ENCODE measurements at regions not wholly inside any gene's neighbourhood (a gene's known extent, or its start where the extent isn't known, plus 50 kb on each side); places are given as distances from the start of the nearest gene placed in this dataset.

DNA sequence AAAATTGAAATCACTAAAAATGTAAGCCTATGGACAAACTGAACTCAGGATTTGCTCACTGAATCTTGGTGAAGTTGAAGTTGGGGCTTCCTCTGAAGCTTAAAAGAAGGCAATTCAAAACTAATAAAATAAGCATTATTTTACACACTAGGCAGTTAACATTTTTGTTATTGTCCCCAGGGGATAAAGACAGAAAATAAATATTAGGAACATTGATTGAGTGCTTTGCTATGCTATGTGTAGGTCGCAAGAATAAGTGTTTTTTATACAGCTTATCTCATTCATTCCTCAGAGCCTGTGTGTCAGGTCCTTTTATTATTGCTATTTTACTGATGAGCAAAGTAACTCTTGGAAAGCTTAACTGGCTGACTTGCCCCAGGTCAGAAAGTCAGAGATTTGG is 82.2 kb downstream of the ZNF608 start:
- DNase-seq (ENCODE audit: low spot score) = no peak

DNA sequence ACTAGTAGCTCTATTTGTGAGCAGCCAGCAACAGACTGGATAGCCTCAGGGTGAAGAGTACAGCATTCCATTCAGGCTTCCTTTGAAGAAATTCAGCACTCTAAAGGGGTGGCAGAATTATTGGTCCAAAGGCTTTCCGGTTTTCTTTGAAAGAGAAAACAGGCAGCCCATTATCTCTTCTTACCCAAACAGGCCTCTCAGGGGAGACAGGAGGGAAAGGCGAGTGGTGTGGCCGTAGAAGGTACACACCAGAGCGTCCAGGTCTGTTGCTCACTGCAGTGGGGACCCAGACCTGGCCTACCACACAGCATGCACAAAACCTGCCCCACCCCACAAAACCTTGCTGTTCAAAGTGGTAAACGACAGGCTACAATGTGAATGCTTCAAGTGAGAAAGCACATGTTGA is 83.3 kb downstream of the ZNF608 start:
- no peak for DNase-seq (ENCODE audit: low spot score)

DNA sequence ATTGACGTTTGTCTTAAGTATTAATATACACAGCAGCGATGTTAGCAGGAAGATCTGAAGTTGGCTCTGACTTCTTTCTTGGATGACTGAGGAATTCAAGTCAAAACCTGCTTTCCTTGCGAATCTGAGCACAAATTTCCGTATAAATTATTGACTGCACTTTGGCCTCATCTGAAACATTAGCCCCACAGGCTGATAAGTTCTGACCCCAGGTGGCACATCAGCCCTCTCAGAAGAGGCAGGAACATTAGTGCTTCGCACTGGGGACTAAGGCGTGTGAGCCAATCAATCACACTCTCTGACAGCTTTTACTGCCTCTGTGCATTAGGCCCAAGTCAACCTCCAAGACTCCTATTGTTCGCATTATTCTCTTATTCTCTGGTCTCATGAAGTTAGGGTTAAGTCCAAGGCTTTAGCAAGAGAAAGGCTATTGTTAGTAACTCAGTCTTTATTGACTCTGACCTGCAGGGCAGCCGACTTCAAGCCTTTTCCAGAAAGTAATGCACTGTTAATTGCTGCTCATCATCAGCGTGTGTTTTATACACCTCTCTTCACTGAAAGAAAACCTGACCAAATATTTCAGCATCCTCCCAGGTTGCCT is 84.2 kb downstream of the ZNF608 start:
- no peak for DNase-seq (ENCODE audit: low spot score)

DNA sequence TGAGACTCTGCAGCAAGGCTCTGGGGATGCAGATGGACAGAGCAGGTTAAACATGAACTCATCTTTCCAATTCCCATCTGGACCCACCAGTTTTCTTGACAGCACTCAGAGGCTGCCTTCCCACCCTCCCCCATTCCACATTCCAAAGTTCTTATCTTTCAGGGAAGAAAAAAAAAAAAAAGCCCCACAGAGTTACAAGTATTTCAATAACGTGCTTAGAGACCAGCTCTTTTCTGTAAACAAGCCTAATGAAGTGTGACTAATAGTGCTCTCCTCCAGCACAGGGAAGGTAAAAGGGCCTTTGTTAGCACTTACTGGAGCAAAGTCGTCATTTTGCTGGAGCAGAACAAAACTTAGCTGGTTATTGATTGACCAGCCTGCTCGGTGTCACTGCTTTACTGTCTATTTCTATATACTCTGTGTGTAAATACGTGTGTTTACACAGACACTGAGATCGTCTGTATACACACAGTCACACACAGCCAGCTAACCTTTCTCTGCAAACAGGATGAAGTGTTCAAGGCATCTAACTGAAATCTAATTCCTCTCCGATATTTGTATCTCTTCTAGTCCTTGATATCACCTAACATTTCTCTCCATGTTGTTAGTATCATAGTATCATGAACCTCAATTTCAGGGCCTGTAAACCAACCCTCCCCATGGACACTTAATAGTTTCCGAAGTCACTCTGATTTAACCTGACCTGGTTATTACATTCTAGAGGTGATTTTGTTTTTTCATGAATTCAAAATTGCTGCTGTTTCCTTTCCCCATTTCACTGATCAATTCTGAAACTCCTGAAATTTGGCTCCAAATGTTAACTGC is 84.9 kb downstream of the ZNF608 start:
- DNase-seq (ENCODE audit: low spot score) = no peak

DNA sequence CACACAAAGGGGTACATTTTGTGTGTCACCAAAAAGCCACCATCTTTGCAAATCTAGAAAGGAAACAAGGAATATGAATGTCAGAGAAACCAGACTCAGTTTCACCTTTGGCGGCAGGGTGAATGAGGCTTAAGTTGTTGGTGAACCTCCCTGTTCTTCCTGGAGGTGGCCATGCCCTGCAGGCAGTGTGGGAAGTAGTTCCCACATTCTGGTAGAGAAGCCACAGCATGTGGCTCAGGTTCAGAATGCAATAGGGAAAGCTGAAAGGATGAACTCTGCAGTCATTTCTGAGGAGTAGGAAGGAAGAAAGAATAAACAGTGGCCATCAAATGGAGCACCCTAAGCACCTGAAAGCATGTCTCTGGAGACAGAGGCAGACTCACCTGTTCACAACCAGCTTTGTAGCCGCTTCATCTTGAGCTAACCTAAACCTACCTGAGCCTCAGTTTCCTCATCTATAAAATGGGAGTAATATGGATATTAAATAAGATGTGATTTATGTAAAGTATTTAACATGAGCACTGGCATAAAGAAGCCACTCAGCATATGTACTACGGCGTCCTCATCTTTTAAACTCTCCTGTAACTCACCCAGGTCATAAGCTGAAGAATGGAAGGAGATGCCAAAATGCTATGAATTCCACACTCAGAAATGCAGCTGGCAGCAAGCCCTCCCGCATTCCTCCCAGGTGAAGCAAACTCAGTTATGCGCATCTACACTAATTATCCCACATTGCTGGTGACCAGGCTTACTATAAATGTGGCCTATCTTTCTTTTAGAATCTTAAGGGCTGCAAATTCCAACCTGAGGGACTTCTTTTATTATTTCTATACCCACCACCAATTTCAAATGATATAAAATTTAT is 86.0 kb downstream of the ZNF608 start:
- DNase-seq (ENCODE audit: low spot score) = no peak

DNA sequence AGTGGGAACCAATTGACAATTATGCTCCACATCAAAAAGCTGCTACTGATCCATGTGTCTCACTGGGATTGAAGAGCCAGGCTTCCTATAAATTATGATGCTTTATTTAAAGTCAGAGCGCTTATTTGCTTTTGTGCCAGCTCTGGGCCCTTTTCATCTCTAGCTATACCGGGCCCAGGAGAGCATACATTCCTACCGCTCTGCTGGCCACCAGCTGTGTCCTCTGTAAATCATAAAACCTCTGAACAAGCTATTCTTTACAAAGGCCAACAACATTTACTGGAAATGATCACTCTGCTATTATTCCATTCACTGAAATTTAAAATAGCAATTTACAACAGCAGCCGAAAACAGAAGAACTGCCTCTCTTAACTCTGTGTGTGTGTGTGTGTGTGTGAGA is 86.6 kb downstream of the ZNF608 start:
- DNase-seq (ENCODE audit: low spot score) = no peak

DNA sequence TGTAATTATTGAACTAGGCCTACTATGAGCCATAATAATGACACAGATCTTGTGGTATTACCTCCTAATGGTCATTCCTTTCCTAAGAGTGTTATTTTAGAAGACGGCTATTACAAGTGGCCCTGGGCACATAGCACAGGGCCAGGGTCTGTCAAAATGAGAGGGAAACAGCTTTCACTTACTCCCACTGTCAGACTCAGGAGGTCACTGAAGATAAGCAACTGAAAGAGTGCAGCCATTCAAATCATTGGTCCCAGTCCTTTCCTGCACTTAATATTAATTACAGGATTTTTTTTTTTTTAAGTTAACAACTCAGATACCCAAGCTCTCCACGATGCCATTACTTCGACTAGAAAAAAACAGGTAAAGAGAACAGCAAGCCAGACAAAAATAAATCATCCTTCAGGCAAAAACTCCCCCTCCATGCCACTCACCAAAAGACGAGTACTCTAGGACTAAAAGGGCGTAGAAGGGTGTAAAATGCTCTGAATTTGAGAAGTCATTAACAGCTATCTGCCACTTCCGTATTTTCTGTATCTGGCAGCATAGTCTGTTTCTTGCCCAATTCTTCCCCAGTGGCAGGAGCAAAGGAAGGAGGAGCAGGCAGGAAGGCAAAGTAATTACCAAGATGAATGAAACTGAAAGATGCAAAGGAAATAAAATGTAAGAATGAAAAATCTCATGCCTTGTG is 87.4 kb downstream of the ZNF608 start:
- DNase-seq (ENCODE audit: low spot score) = no peak

DNA sequence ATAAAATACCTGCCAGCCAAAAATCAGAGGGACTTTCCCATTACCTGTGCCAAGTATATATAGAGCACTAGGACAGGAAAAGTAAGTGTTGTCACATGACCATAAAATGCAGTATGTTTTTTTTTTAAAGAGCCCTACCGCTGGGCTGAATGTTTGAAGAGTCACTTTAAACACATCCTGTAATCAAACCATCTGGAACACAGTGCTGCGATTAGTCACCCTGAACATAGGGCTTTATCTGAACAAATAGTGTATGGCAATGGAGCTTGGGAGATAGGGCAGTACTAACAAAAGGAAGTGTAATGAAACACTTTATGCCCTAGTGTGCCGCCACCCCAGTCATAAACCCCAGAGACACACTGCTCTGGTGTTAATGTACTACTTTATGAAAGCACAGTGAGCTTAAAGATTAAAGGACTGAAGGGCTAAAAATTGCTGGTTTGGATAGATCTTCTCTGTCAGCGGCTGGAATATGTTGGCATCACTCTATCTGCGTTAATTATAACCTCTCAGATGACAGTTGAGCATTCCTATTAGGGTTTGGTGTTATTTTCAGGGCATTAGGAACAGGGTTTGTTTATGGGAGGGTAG is 90.4 kb downstream of the ZNF608 start:
- no peak for DNase-seq (ENCODE audit: low spot score)

DNA sequence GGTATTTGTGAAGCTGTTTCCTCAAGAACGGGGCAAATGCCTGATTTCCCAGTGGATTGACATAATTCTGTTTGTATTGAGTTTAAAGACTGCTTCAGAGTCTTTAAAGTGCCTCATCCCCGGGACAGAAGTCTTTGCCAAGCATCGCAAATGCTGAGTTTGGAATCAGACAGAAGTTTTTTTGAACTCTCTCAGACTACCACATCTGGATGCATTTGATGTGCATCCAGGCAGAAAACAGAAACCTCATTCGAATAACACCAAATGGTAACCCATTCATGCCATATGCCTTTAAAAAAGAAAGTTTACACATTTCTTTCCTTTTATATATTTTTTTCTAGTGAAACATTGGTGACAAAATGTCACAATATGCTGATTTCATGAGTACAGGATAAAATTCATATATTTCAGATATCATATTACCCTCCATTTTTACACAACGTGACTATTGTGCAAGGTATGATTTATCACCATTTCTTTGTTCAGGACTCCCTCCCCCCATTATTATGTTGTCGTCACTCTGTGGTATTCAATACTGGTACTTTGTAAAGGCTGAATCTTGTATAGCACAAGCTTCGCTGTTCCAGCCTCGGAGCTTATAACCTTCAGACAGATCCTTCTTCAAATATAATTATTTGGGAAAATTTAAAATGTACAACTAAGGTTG is 91.1 kb downstream of the ZNF608 start:
- DNase-seq (ENCODE audit: low spot score) = no peak

DNA sequence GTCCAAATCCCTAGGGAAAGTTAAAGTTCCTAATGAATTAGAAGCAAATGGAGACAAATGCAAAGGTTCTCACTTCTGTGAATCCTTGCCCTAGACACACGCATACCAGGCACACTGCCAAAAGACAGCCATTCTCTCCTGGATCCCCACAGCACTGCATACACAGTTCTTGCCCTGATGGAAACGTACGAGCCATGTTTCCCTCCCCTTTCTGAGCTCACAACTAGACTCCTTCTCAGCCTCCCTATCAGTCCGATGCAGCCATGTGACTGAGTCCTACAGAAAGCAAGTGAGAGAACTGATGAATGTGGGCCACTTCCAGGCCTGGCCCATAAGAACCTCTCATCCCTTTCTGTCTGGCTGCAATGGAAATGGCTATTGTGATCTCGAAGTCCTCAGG is 92.0 kb downstream of the ZNF608 start:
- DNase-seq (ENCODE audit: low spot score) = no peak

DNA sequence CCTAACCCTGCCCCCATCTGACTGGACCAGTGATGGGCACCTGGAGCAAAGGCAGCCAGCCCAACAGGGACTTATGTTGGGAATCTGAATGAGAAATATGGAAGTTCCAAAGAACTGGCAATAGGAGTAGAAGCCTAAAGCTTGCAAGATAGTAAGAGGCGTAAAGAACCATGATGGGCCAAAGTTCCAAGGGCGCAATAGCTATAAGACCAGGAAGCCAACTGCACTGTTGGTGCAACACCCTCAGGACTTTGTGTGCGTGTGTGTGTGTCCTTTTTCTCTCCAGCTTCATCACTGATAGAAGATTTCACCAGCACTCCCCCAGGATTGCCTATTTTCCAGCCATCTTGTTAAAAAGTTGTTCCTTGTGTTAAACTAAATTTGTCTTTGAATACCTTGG is 92.8 kb downstream of the ZNF608 start:
- DNase-seq (ENCODE audit: low spot score) = no peak

DNA sequence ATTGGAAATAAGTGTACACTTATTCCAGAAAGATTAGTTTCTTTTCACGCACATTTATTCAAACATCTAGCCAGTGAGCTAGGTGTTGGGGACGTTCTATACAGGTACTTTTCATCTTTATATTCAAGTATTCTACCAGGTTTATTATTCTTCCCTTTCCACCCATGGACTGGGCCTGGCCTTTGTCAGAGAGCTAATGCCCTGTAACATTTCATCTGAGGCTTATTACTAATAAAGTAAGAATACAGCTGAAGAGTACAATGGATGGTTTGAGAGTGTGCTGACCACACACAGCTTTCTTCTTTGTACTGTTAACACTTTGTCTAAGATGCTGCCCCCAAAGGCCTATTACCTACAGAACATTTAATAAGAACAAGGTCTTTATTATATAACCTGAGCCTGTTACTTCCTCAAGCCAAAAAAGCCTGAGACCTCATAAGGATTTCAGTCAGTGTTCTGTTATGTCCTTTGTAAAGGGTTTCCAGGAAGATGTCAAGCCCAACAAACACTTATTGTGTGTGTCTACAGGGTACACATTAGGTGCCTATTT is 93.5 kb downstream of the ZNF608 start:
- no peak for DNase-seq (ENCODE audit: low spot score)

DNA sequence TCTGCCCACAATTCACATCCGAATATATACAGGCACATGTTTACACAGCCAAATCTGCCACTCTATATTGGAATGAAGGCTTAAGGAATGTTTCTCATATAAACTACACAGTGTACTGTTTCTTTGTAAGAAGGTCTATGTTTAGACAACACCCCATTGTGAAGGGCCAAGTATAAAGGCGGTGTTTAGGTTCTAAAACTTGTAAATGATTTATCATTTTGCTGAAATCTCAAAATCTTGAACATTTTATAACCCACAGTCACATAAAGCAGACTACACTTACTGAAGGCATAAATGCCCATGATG is 94.0 kb downstream of the ZNF608 start:
- no peak for DNase-seq (ENCODE audit: low spot score)

DNA sequence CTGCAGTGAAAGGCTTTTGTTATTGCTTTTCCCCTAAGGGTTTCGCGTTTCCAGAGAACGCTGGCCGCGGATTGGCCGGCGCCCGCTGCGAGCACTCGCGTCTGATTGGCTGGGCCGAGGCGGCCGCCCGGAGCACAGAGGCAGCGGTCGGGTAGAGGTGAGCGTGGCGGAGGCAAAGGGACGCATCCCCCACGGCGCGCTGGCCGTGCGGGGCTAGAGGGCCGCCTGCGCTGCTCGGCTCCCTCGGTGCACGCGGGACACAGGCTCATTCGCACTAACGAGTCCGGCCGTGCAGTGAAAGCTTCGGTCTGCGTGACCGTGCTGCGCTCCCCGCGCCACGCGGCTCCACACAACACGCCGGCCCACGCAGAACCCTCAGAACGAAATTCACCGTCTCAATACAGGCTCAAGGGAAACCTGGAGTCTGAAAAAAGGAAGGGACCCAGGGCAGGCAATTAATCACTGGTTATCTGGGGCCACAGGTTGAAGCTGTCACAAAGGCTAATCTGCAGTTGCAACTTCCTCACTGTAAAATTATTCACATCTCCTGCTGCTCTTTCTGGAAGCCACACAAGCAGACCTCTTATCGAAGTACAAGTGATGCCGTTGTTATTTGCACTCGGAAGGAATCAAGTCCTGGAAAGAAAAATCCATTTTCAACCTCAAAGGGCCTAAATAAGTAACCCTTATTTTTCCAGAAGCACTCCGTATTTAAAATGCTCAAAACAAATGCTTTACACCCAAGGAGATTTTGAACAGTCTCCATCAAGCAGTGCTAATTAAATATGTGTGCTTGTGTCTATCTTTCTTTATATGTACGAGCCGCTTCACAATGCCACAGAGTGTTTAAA is 94.6 kb downstream of the ZNF608 start:
- DNase-seq (ENCODE audit: low spot score) = peak; percentile 93

DNA sequence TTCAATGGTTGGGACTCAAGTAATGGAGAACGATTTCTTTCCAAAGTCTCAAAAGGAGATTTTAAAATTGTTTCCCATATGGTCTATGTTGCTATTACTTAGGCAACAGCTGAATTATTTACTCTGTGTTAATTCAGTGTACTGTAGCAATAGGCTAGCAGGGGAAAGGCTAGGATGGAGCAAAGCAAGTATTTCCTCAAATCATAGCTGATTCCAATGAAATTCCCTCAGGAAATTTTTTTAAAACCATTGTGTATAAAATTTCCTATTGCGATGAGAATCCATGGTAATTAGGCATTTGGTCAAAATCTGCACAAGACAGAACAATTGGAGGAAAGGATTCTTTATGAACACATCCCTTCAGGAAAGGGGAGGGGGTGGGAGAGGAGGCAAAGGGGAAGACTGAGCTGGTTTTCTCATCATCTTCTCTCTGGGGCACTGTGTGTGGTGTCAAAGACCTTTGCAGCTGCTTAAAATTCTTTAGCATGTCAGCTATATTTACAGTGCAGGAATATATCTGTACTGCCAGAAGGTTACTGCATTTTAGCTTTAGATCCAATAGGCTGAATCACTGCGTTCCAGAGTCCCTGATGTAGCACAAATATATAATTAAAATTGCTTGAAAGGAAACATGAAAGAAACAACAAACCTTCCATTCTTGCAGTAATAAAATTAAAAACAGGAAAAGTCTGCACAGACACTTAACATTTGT is 95.3 kb downstream of the ZNF608 start:
- no peak for DNase-seq (ENCODE audit: low spot score)

DNA sequence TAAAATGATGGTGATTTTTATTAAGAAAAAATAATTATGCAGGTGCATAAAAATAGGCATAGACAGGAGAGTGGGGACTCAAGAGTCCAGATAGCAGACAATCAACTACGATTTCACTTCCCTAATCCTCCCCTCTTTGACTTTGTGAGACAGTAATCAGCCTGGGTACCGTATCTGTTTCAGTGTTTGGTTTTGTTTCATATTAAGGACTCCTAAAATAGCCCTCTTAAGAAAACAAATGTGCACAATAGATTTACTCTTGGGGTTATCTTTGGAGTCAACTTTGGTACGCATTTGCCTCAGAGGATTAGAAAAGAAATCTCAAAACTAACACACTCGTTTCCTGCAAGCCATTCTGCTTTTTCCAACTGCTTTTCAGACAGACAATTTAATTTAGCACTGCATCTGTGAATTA is 96.3 kb downstream of the ZNF608 start:
- no peak for DNase-seq (ENCODE audit: low spot score)

DNA sequence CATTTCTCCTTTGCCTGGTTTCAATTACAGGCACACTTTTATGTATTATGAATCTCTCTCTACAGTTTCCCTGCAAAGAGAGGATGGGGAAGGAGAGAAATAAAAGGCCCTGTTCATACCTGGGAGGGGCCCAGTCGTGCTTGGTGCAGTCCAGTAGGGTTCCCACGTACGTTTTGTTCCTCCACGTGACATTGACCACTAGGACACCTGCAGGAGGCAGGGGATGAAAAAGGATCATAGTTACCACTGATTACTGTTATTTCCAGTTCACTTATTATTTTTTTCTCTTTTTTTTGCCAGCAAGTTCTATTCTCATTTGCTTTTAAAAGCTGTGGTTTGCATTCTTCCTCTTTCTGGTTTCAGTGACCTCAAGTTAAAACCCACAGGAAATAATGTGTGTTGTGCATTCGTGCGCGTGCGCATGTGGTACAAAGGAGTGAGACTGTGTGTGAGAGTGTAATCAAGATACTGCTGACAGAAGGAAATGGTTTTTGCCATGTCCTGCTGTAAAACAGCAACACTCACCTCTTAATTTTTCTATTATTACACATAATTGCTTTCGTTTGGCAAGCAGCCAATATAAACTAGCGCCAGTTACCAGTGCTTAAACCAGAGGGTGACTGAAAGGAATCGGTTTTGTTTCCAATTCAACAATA is 96.8 kb downstream of the ZNF608 start:
- DNase-seq (ENCODE audit: low spot score) = no peak

DNA sequence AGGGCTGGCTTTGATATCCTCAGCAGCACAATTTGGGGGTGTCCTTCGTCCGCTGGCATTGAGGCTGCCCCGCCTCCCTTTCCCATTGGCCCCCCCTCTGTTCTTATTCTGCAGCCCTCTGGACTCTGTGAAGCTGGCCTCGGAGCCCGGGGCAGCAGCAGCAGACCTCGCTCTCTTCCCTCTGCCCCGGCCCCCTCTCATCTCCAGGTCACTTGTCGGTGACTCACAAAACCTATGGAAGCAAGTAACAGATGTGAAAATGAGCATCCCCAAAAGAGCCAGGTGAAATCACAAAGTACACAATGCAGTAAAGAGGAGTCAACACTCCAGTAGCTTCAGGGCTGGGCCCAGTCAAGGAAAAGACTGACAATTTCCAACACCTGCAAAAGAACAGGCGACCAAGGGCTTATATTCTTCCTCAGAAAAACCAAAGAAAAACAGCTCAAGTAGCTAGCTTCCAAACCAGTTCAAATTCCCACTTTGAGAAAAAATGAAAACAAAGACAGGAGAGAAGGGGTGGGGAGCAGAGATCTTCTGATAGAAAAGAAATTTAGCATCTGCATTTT is 97.5 kb downstream of the ZNF608 start:
- DNase-seq (ENCODE audit: low spot score) = no peak

DNA sequence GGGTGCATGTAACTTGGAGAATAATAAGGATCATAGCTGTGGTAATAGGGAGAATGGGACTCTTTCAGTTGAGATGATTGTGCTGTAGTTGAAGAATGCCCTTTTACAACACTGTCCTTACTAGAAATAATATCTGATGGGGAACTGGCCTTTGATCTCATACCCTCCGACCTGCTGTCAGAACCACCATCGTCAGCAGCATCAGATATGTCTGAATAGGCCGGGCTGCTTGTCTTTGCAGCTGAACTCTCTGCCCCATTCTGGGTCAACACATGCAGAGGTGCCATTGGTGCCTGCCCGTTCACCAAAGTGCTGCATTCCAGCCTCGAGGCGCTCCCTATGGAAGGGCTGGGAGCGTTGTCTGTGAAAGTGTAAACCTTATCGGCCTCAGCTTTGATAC is 99.1 kb downstream of the ZNF608 start:
- DNase-seq (ENCODE audit: low spot score) = no peak
